PC-3 (cell line): ENCODE measurements at regions not wholly inside any gene's neighbourhood (a gene's known extent, or its start where the extent isn't known, plus 50 kb on each side); places are given as distances from the start of the nearest gene placed in this dataset.

ENCODE experiments used
- ATAC-seq: fragments of 200-7000 bp; cut with Tn5 transposase; 2 replicates; pipeline ENCODE4 v1.9.1; 2020; ENCODE audit warnings: mild to moderate bottlenecking, moderate library complexity
- BruUV-seq: library from RNA; stranded (reverse); fragments of 400-500 nt; replicated peaks from 2 replicates; lab custom pipeline; 2021; lab: Mats Ljungman, UMichigan
- CTCF ChIA-PET: fragments of 300-600 bp; sonication (Branson Sonifier 250); formaldehyde crosslinking; loops from one replicate; lab custom pipeline; 2022; ENCODE audit warnings: antibody characterized with exemption; lab: Charles Lee
- POLR2A ChIA-PET: fragments of 300-600 bp; sonication (Branson Sonifier 250); formaldehyde crosslinking; loops from one replicate; lab custom pipeline; 2022; ENCODE audit warnings: antibody characterized with exemption; ENCODE audit not compliant: unreplicated experiment; lab: Charles Lee
- DNase-seq: peaks from one replicate; pipeline ENCODE4 v3.0.0-alpha.2; 2015
- H2AFZ ChIP-seq: fragments of 300-600 bp; sonication (generic); 2 replicates; pipeline ENCODE4 v1.6.0; 2016; ENCODE audit warnings: antibody characterized with exemption, low read length
- H3F3A ChIP-seq: fragments of 300-600 bp; sonication (generic); one replicate; pipeline ENCODE4 v1.6.0; 2017; ENCODE audit warnings: antibody characterized with exemption, low read length, control low read depth, mild to moderate bottlenecking; ENCODE audit not compliant: unreplicated experiment
- H3K27ac ChIP-seq: fragments of 300-600 bp; sonication (generic); 2 replicates; pipeline ENCODE4 v1.5.1; 2016; ENCODE audit warnings: mild to moderate bottlenecking, low read length
- H3K27me3 ChIP-seq: fragments of 300-600 bp; sonication (generic); 2 replicates; pipeline ENCODE4 v1.6.1; 2016; ENCODE audit warnings: low read length, mixed read lengths
- H3K36me3 ChIP-seq: fragments of 300-600 bp; sonication (generic); 2 replicates; pipeline ENCODE4 v1.6.1; 2016; ENCODE audit warnings: low read depth, mixed run types, low read length, mixed read lengths
- H3K4me1 ChIP-seq: fragments of 300-600 bp; sonication (generic); 2 replicates; pipeline ENCODE4 v1.5.1; 2016; ENCODE audit warnings: low read length; ENCODE audit not compliant: insufficient read depth
- H3K4me2 ChIP-seq: fragments of 300-600 bp; sonication (generic); 2 replicates; pipeline ENCODE4 v1.6.0; 2016; ENCODE audit warnings: low read length
- H3K4me3 ChIP-seq: fragments of 300-600 bp; sonication (generic); 2 replicates; pipeline ENCODE4 v1.5.1; 2016; ENCODE audit warnings: mild to moderate bottlenecking, low read length, mixed read lengths
- H3K79me2 ChIP-seq: fragments of 300-600 bp; sonication (generic); 2 replicates; pipeline ENCODE4 v1.6.1; 2017; ENCODE audit warnings: low read length, mixed read lengths
- H3K9ac ChIP-seq: fragments of 300-600 bp; sonication (generic); 2 replicates; pipeline ENCODE4 v1.6.0; 2016; ENCODE audit warnings: mild to moderate bottlenecking, low read length
- H3K9me2 ChIP-seq: fragments of 300-600 bp; sonication (generic); replicated peaks from 2 replicates; pipeline ENCODE4 v1.6.1; 2016; ENCODE audit warnings: mixed run types, low read length, mixed read lengths
- H3K9me3 ChIP-seq: fragments of 300-600 bp; sonication (generic); 2 replicates; pipeline ENCODE4 v1.6.1; 2016; ENCODE audit warnings: low read length, mixed read lengths
- H4K20me1 ChIP-seq: fragments of 300-600 bp; sonication (generic); 2 replicates; pipeline ENCODE4 v1.6.1; 2016; ENCODE audit warnings: low read length, mixed read lengths
- EZH2 ChIP-seq: fragments of 300-600 bp; sonication (generic); IDR thresholded peaks from one replicate; pipeline ENCODE4 v1.6.1; 2017; ENCODE audit warnings: antibody characterized with exemption, mild to moderate bottlenecking, low read length; ENCODE audit not compliant: unreplicated experiment
- EZH2phosphoT487 ChIP-seq: fragments of 300-600 bp; sonication (generic); IDR thresholded peaks from 2 replicates; pipeline ENCODE4 v1.6.1; 2018; ENCODE audit warnings: mild to moderate bottlenecking, antibody characterized with exemption, low read length, borderline replicate concordance
- intact Hi-C: fragments of 100-400 bp; cut with micrococcal nuclease; formaldehyde crosslinking; loops from 2 replicates; pipeline ENCODE4 v1.9.0; 2023
- TF ChIP-seq, protein P1 (sequence below): fragments of 300-600 bp; sonication (generic); conservative IDR thresholded peaks from 2 replicates; pipeline ENCODE4 v1.5.1; 2017; ENCODE audit warnings: antibody characterized with exemption, low read depth, mild to moderate bottlenecking, low read length

DNA sequence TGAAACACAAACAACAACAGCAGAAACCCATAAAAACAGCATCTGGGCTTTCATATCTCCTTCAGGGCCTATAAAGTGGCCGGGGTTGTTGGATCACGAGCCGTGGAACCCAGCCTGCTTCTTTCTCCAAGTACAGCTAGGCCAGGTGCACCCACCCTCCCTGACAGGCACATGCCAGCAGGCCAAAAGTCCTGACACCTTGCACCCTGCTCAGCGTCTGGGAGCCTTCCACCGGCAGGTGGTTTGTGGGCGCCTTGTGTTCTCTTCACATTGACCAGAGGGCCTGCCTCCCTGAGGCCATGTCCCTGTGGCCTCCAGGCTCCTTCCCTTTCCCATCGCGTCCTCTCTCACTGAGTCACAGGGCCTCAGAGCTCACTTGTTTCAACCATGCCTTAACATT lies 271.6 kb downstream of the ZNF516 start:
- CTCF ChIA-PET: no interaction called here
- no peaks in the 10 kb centered on the region for H3F3A ChIP-seq
- peaks cover 54% of the 10 kb centered on the region for H3K27me3 ChIP-seq
- ATAC-seq (no peak), DNase-seq (no peak)
- TF ChIP-seq EZH2: no peak
- TF ChIP-seq, protein P1, sequence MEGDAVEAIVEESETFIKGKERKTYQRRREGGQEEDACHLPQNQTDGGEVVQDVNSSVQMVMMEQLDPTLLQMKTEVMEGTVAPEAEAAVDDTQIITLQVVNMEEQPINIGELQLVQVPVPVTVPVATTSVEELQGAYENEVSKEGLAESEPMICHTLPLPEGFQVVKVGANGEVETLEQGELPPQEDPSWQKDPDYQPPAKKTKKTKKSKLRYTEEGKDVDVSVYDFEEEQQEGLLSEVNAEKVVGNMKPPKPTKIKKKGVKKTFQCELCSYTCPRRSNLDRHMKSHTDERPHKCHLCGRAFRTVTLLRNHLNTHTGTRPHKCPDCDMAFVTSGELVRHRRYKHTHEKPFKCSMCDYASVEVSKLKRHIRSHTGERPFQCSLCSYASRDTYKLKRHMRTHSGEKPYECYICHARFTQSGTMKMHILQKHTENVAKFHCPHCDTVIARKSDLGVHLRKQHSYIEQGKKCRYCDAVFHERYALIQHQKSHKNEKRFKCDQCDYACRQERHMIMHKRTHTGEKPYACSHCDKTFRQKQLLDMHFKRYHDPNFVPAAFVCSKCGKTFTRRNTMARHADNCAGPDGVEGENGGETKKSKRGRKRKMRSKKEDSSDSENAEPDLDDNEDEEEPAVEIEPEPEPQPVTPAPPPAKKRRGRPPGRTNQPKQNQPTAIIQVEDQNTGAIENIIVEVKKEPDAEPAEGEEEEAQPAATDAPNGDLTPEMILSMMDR: no peak
- no peak overlapping the region for H3K27ac ChIP-seq
- H4K20me1 ChIP-seq: no peaks in the 10 kb centered on the region
- no peak overlapping the region for H3K9ac ChIP-seq
- no peak overlapping the region for H3K4me3 ChIP-seq
- intact Hi-C loops: no loop called here
- POLR2A ChIA-PET: no interaction called here
- no peaks in the 10 kb centered on the region for H3K4me1 ChIP-seq
- no peak overlapping the region for H2AFZ ChIP-seq
- H3K9me2 ChIP-seq: no peaks in the 10 kb centered on the region
- BruUV-seq: no TSS peak
- H3K9me3 ChIP-seq: no peaks in the 10 kb centered on the region
- H3K79me2 ChIP-seq: no peaks in the 10 kb centered on the region
- H3K4me2 ChIP-seq: no peak overlapping the region
- no peaks in the 10 kb centered on the region for H3K36me3 ChIP-seq

DNA sequence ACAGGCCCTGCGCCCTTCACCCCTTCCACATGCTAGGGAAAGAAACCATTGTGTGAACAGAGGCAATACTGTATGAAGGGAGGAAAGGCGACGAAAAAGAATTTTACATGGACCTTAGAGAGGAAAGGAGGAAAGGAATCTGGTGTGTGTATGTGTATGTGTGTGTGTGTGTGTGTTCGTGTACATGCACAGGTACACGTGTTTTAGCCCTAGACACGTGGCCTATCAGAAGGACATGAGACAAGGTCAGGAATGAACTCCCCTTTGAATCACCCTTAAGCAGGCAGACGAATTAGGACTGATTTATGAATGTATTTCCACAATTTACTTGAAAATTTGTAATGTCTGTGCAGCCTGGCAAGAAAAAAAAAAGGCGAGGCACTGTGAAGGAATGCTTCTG lies 276.0 kb downstream of the ZNF516 start:
- Histone ChIP-seq H2AFZ (no peak overlapping the region), H3K9me2 (no peaks in the 10 kb centered on the region), H3K4me3 (no peak overlapping the region), H3K27ac (no peak overlapping the region), H3K27me3 (peaks cover 44% of the 10 kb centered on the region; the same call in 1 of the 2 replicates), H3K4me2 (no peak overlapping the region), H3K79me2 (no peaks in the 10 kb centered on the region), H3K9ac (no peak overlapping the region), H3F3A (no peaks in the 10 kb centered on the region), H4K20me1 (no peaks in the 10 kb centered on the region), H3K36me3 (no peaks in the 10 kb centered on the region), H3K4me1 (no peaks in the 10 kb centered on the region), H3K9me3 (no peaks in the 10 kb centered on the region)
- no TSS peak for BruUV-seq
- ATAC-seq (no peak), DNase-seq (no peak)
- POLR2A ChIA-PET: no interaction called here
- CTCF ChIA-PET: no interaction called here
- no peak for TF ChIP-seq EZH2phosphoT487
- TF ChIP-seq EZH2: no peak
- TF ChIP-seq, protein P1: no peak
- intact Hi-C loops: no loop called here

DNA sequence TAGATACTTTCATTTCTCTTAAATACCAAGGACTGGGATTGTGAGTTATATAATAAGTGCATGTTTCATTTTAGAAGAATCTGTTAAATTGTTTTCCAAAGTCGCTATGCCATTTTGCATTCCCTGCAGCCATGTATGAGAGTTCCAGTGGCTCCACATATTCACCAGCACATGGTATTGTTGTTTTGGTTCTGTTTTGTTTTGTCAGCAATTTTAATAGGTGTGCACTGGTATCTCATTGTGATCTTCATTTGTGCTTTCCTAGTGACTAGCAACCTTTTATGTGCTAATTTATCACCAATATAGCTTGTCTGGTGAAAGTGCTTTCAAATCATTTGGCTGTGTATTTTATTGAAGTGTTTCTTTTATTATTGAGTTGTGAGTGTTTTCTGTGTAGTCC lies 278.9 kb downstream of the ZNF516 start:
- Histone ChIP-seq H4K20me1 (no peaks in the 10 kb centered on the region), H3K79me2 (no peaks in the 10 kb centered on the region), H3K4me1 (no peaks in the 10 kb centered on the region), H3K27ac (no peak overlapping the region), H3K36me3 (no peaks in the 10 kb centered on the region), H3K4me2 (no peak overlapping the region), H3K27me3 (peaks cover 30% of the 10 kb centered on the region; the same call in 1 of the 2 replicates), H3F3A (no peaks in the 10 kb centered on the region), H3K9ac (no peak overlapping the region), H3K9me3 (no peaks in the 10 kb centered on the region), H3K4me3 (no peak overlapping the region), H2AFZ (no peak overlapping the region), H3K9me2 (no peaks in the 10 kb centered on the region)
- ChIA-PET POLR2A (no interaction called here), CTCF (no interaction called here)
- intact Hi-C loops: no loop called here
- ATAC-seq (no peak), DNase-seq (no peak)
- BruUV-seq: no TSS peak
- TF ChIP-seq EZH2phosphoT487 (no peak), EZH2 (no peak)
- TF ChIP-seq, protein P1: no peak
